HCT116 (cell line): ENCODE measurements at regions not wholly inside any gene's neighbourhood (a gene's known extent, or its start where the extent isn't known, plus 50 kb on each side); places are given as distances from the start of the nearest gene placed in this dataset.

Experiments
- ATAC-seq: fragments of 200-7000 bp; cut with Tn5 transposase; 2 replicates; pipeline ENCODE4 v1.9.1; 2020; ENCODE audit warnings: mild to moderate bottlenecking, moderate library complexity
- BruUV-seq: library from RNA; stranded (reverse); fragments of 400-500 nt; replicated peaks from 2 replicates; lab custom pipeline; 2021; lab: Mats Ljungman, UMichigan
- CTCF ChIA-PET: fragments of 300-600 bp; sonication (Branson Sonifier 250); formaldehyde crosslinking; loops from one replicate; lab custom pipeline; 2021; ENCODE audit warnings: antibody characterized with exemption; lab: Charles Lee
- POLR2A ChIA-PET: fragments of 300-600, 350-600 bp; sonication (Branson Sonifier 250); formaldehyde crosslinking; loops from one replicate; lab custom pipeline; 2021; ENCODE audit warnings: antibody characterized with exemption; lab: Charles Lee
- RAD21 ChIA-PET, 2 experiments: fragments of 300-600 bp; sonication (Branson Sonifier 250); formaldehyde crosslinking; loops; one replicate each; lab custom pipeline; 2023; ENCODE audit warnings: low total read pairs in 2 of 2; ENCODE audit not compliant: uncharacterized antibody in 2 of 2, unreplicated experiment in 2 of 2, low non-redundant PET in 1 of 2; lab: Charles Lee
- DNase-seq: peaks from one replicate; pipeline ENCODE4 v3.0.0-alpha.2; 2010; ENCODE audit warnings: low read depth, low spot score
- H2AFZ ChIP-seq: fragments of 200-600 bp; shearing (Covaris generic), sonication (generic); 2 replicates; pipeline ENCODE4 v1.6.1; 2017; ENCODE audit warnings: low read depth, mixed run types, mixed read lengths, antibody characterized with exemption, low read length; ENCODE audit not compliant: poor library complexity, severe bottlenecking
- H3K27ac ChIP-seq: 2 replicates; pipeline ENCODE4 v1.5.1; 2012; ENCODE audit warnings: low read depth, low read length
- H3K27me3 ChIP-seq: fragments of 200-600 bp; sonication (generic); 2 replicates; pipeline ENCODE4 v1.6.1; 2016; ENCODE audit warnings: mixed run types, low read length, mixed read lengths; ENCODE audit not compliant: insufficient read depth
- H3K36me3 ChIP-seq, 2 experiments: fragments of 200-500 bp in 1 of 2; fragments of 200-600 bp in 1 of 2; sonication (Bioruptor generic) in 1 of 2; sonication (generic) in 1 of 2; 2 replicates each; pipeline versions ENCODE4 v1.5.1 to v1.6.1; 2014 to 2016; ENCODE audit warnings: low read length in 2 of 2, inconsistent platforms in 1 of 2, mixed read lengths in 1 of 2, mixed run types in 1 of 2; ENCODE audit not compliant: insufficient read depth in 2 of 2, control insufficient read depth in 1 of 2
- H3K4me1 ChIP-seq, 2 experiments: fragments of 200-600 bp in 1 of 2; sonication (generic) in 1 of 2; 2 replicates each; pipeline versions ENCODE4 v1.5.1 to v1.6.1; 2012 to 2017; ENCODE audit warnings: low read length in 2 of 2, inconsistent platforms in 1 of 2, mild to moderate bottlenecking in 1 of 2, mixed read lengths in 1 of 2, mixed run types in 1 of 2, moderate library complexity in 1 of 2; ENCODE audit not compliant: insufficient read depth in 2 of 2, control insufficient read depth in 1 of 2
- H3K4me2 ChIP-seq: fragments of 200-600 bp; sonication (generic); 2 replicates; pipeline ENCODE4 v1.6.1; 2017; ENCODE audit warnings: mixed run types, low read length, mixed read lengths
- H3K4me3 ChIP-seq, 2 experiments: fragments of 200-600 bp in 1 of 2; sonication (generic) in 1 of 2; replicated peaks in 1 of 2; 2 replicates each; pipeline ENCODE4 v1.5.1; 2011 to 2016; ENCODE audit warnings: low read length in 2 of 2, control low read depth in 1 of 2, low read depth in 1 of 2, mild to moderate bottlenecking in 1 of 2, mixed read lengths in 1 of 2, mixed run types in 1 of 2
- H3K79me2 ChIP-seq: fragments of 200-600 bp; sonication (generic); 2 replicates; pipeline ENCODE4 v1.6.1; 2017; ENCODE audit warnings: mild to moderate bottlenecking, mixed run types, low read length, moderate library complexity, mixed read lengths; ENCODE audit not compliant: insufficient read depth
- H3K9ac ChIP-seq: fragments of 200-600 bp; sonication (generic); 2 replicates; pipeline ENCODE4 v1.6.1; 2016; ENCODE audit warnings: low read length, mixed read lengths
- H3K9me2 ChIP-seq: fragments of 200-600 bp; sonication (generic), shearing (Covaris generic); 2 replicates; pipeline ENCODE4 v1.6.1; 2017; ENCODE audit warnings: mixed run types, mild to moderate bottlenecking, moderate library complexity; ENCODE audit not compliant: insufficient read depth
- H3K9me3 ChIP-seq, 2 experiments: fragments of 200-500 bp in 1 of 2; fragments of 200-600 bp in 1 of 2; sonication (Bioruptor generic) in 1 of 2; sonication (generic) in 1 of 2; 2 replicates each; pipeline ENCODE4 v1.6.1; 2014 to 2017; ENCODE audit warnings: low read length in 2 of 2, mixed read lengths in 2 of 2, inconsistent platforms in 1 of 2, low read depth in 1 of 2, mild to moderate bottlenecking in 1 of 2, mixed run types in 1 of 2, moderate library complexity in 1 of 2; ENCODE audit not compliant: control insufficient read depth in 1 of 2, insufficient read depth in 1 of 2
- H4K20me1 ChIP-seq: fragments of 200-600 bp; sonication (generic), shearing (Covaris generic); 2 replicates; pipeline ENCODE4 v1.6.1; 2017; ENCODE audit warnings: mixed run types, mild to moderate bottlenecking, moderate library complexity; ENCODE audit not compliant: insufficient read depth
- CTCF ChIP-seq, 3 experiments: fragments of 200-600 bp in 1 of 3; sonication (generic) in 1 of 3; IDR thresholded peaks in 2 of 3; conservative IDR thresholded peaks in 1 of 3; 2 replicates each; pipeline ENCODE4 v1.5.1; 2012 to 2017; ENCODE audit warnings: low read depth in 2 of 3, low read length in 2 of 3, antibody characterized with exemption in 1 of 3, borderline replicate concordance in 1 of 3, control low read depth in 1 of 3, mild to moderate bottlenecking in 1 of 3, mixed read lengths in 1 of 3, mixed run types in 1 of 3, moderate library complexity in 1 of 3; ENCODE audit not compliant: insufficient read depth in 1 of 3
- EGR1 ChIP-seq: IDR thresholded peaks from 2 replicates; pipeline ENCODE4 v1.6.1; 2012; ENCODE audit warnings: low read depth
- ELF1 ChIP-seq: IDR thresholded peaks from 2 replicates; pipeline ENCODE4 v1.6.1; 2012; ENCODE audit warnings: low read depth, borderline replicate concordance
- EZH2 ChIP-seq: fragments of 200-600 bp; sonication (generic); IDR thresholded peaks from 2 replicates; pipeline ENCODE4 v1.6.1; 2017; ENCODE audit warnings: antibody characterized with exemption, mixed run types
- EZH2phosphoT487 ChIP-seq: fragments of 200-600 bp; IDR thresholded peaks from 2 replicates; pipeline ENCODE4 v1.6.1; 2018; ENCODE audit warnings: antibody characterized with exemption, borderline replicate concordance
- JUND ChIP-seq: IDR thresholded peaks from 2 replicates; pipeline ENCODE4 v1.6.1; 2012
- POLR2A ChIP-seq: IDR thresholded peaks from 2 replicates; pipeline ENCODE4 v1.7.0; 2011; ENCODE audit warnings: borderline replicate concordance; ENCODE audit not compliant: insufficient read depth, insufficient read length; ENCODE audit errors: extremely low read depth
- POLR2AphosphoS5 ChIP-seq: IDR thresholded peaks from 2 replicates; pipeline ENCODE4 v1.6.1; 2011; ENCODE audit warnings: mild to moderate bottlenecking, low read depth, low read length, moderate library complexity
- RAD21 ChIP-seq: IDR thresholded peaks from 2 replicates; pipeline ENCODE4 v1.6.1; 2012; ENCODE audit warnings: low read depth, mild to moderate bottlenecking
- SIN3A ChIP-seq: IDR thresholded peaks from 2 replicates; pipeline ENCODE4 v1.6.1; 2012; ENCODE audit warnings: low read depth
- SRF ChIP-seq: IDR thresholded peaks from 2 replicates; pipeline ENCODE4 v1.6.1; 2012; ENCODE audit warnings: low read depth
- YY1 ChIP-seq: IDR thresholded peaks from 2 replicates; pipeline ENCODE4 v1.6.1; 2011; ENCODE audit warnings: low read length, low read depth, moderate library complexity, mild to moderate bottlenecking; ENCODE audit not compliant: insufficient replicate concordance; ENCODE audit errors: extremely low read depth
- ZFX ChIP-seq: fragments of 450-650 bp; IDR thresholded peaks from 2 replicates; pipeline ENCODE4 v1.6.1; 2017
- intact Hi-C: fragments of 100-400 bp; cut with micrococcal nuclease; formaldehyde crosslinking; loops from 2 replicates; pipeline ENCODE4 v1.10.0; 2022

GRCh38 chr20:21835042-21835441 lies 129.6 kb downstream of the PAX1 start:
- Histone ChIP-seq H3K4me1 (no peaks in the 10 kb centered on the region), H3K36me3 (no peaks in the 10 kb centered on the region), H2AFZ (no peak overlapping the region), H3K79me2 (no peaks in the 10 kb centered on the region), H3K9me2 (no peaks in the 10 kb centered on the region), H4K20me1 (no peaks in the 10 kb centered on the region), H3K27me3 (no peaks in the 10 kb centered on the region), H3K9ac (no peak overlapping the region), H3K4me2 (no peak overlapping the region), H3K9me3 (peaks cover 0 to 14% of the 10 kb centered on the region in 2 experiments; a peak in 1 of 4 replicates), H3K4me3 (no peak overlapping the region), H3K27ac (no peak overlapping the region)
- TF ChIP-seq EZH2 (no peak), RAD21 (no peak), SRF (no peak), EGR1 (no peak), YY1 (no peak), CTCF (IDR thresholded peaks at IDR 0.05 in 2 of 3, conservative IDR thresholded peaks at IDR 0.05 in 1 of 3; ENCODE audit: borderline replicate concordance in 1 of 3, insufficient read depth in 1 of 3, low read depth in 2 of 3, low read length in 2 of 3) (no peak), SIN3A (no peak), POLR2AphosphoS5 (no peak), ZFX (no peak), ELF1 (no peak), JUND (no peak), EZH2phosphoT487 (no peak), POLR2A (no peak)
- CTCF ChIA-PET = no interaction called here
- DNase-seq (no peak), ATAC-seq (no peak)
- RAD21 ChIA-PET = no interaction called here
- POLR2A ChIA-PET = no interaction called here
- BruUV-seq = no TSS peak
- intact Hi-C loops = no loop called here
